CD4-positive, alpha-beta memory T cell (primary cell): ENCODE measurements at regions not wholly inside any gene's neighbourhood (a gene's known extent, or its start where the extent isn't known, plus 50 kb on each side); places are given as distances from the start of the nearest gene placed in this dataset.
A peak's percentile ranks its signal among the peaks of the same experiment; 100 is the strongest.
"Not testable (repeated sequence)": the region's sequence is repeated elsewhere in the genome, so short reads cannot be mapped to it uniquely, and the experiment has no call there.

Experiments
- CTCF ChIA-PET: fragments of 350-600 bp; sonication (Branson Sonifier 250); formaldehyde crosslinking; loops from one replicate; lab custom pipeline; 2021; ENCODE audit warnings: inconsistent platforms; ENCODE audit not compliant: partially characterized antibody; lab: Charles Lee
- POLR2A ChIA-PET: fragments of 350-600 bp; sonication (Branson Sonifier 250); formaldehyde crosslinking; loops from one replicate; lab custom pipeline; 2021; ENCODE audit not compliant: partially characterized antibody; lab: Charles Lee
- DNase-seq, 5 donors: peaks; one replicate each; pipeline versions ENCODE4 v3.0.0 to v3.0.0-alpha.2; 2020 to 2022; ENCODE audit warnings: mixed read lengths in 1 of 5
- H3K27ac ChIP-seq: one replicate; pipeline ENCODE4 v1.7.0; 2013; ENCODE audit warnings: low read depth, low read length
- H3K27me3 ChIP-seq: 2 replicates; pipeline ENCODE4 v1.7.0; 2013; ENCODE audit warnings: mild to moderate bottlenecking, low read length, moderate library complexity; ENCODE audit not compliant: insufficient read depth
- H3K36me3 ChIP-seq: 2 replicates; pipeline ENCODE4 v1.7.0; 2013; ENCODE audit warnings: mild to moderate bottlenecking, low read length, moderate library complexity; ENCODE audit not compliant: insufficient read depth
- H3K4me1 ChIP-seq: 2 replicates; pipeline ENCODE4 v1.7.0; 2013; ENCODE audit warnings: mild to moderate bottlenecking, low read length, moderate library complexity; ENCODE audit not compliant: insufficient read depth
- H3K4me3 ChIP-seq, 2 donors: one replicate each; pipeline ENCODE4 v1.7.0; 2013; ENCODE audit warnings: low read length in 2 of 2, mild to moderate bottlenecking in 1 of 2
- H3K9me3 ChIP-seq, 2 donors: one replicate each; pipeline ENCODE4 v1.7.0; 2013; ENCODE audit warnings: low read length in 2 of 2, control low read depth in 1 of 2; ENCODE audit not compliant: control insufficient read depth in 1 of 2
- H3K27ac Mint-ChIP-seq, 7 donors: one replicate each; pipeline ENCODE4 v1.8.0; 2020 to 2021; ENCODE audit warnings: mixed read lengths in 7 of 7, mild to moderate bottlenecking in 6 of 7, inconsistent platforms in 3 of 7, moderate library complexity in 3 of 7
- H3K27me3 Mint-ChIP-seq, 2 donors: one replicate each; pipeline ENCODE4 v1.8.0; 2020 to 2021; ENCODE audit warnings: mixed read lengths in 2 of 2
- H3K36me3 Mint-ChIP-seq, 2 donors: one replicate each; pipeline ENCODE4 v1.8.0; 2020 to 2021; ENCODE audit warnings: mixed read lengths in 2 of 2, inconsistent platforms in 1 of 2, mild to moderate bottlenecking in 1 of 2
- H3K4me1 Mint-ChIP-seq, 4 donors: one replicate each; pipeline ENCODE4 v1.8.0; 2020 to 2021; ENCODE audit warnings: mixed read lengths in 4 of 4, mild to moderate bottlenecking in 1 of 4
- H3K4me3 Mint-ChIP-seq, 8 donors: one replicate each; pipeline ENCODE4 v1.8.0; 2020 to 2021; ENCODE audit warnings: mixed read lengths in 8 of 8, mild to moderate bottlenecking in 7 of 8, moderate library complexity in 6 of 8, inconsistent platforms in 3 of 8
- H3K9me3 Mint-ChIP-seq, 8 donors: one replicate each; pipeline ENCODE4 v1.8.0; 2020 to 2021; ENCODE audit warnings: mixed read lengths in 8 of 8, mild to moderate bottlenecking in 5 of 8, inconsistent platforms in 3 of 8, moderate library complexity in 1 of 8
- intact Hi-C: fragments of 100-400 bp; cut with micrococcal nuclease; formaldehyde crosslinking; loops from one replicate; pipeline ENCODE4 v1.15.1; 2023

DNA sequence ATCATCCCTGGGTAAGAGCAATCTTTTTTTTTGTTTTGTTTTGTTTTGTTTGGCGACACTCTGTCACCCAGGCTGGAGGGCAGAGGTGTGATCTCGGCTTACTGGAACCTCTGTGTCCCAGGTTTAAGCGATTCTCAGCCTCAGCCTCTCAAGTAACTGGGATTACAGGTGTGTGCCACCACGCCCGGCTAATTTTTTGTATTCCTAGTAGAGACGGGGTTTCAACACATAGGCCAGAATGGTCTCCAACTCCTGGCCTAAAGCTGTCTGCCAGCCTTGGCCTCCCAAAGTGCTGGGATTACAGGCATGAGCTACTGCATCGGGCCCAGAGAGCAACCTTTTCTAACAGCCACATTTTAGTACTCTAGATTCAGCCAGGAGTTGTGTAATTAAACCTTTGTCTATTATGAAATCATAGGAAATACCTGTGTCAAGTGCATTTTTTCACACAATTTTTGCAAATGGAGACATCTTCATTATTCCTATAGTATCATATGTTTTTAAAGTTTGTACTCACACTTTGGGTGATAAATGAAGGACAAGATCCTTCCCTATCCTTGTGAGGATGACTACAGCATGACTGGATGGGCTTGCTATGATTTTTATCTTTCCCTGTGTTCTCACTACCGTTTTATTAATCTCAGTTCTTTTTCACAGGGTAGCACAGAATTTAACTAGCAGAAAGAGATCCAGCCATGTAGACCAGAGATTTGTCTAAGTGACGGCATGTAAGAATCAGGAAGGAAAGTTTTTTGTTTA is 82.6 kb downstream of the OR2B2 start:
- H3K36me3 ChIP-seq = no peaks in the 10 kb centered on the region
- peaks cover 32% of the 10 kb centered on the region for H3K4me1 ChIP-seq
- H3K27me3 ChIP-seq = no peaks in the 10 kb centered on the region
- no peak overlapping the region for H3K4me3 ChIP-seq
- ChIA-PET POLR2A (interaction anchor here (1.2 to 11.9 kb wide), 14 partner anchors 7 to 1808 kb away, joined by 3 to 1261 read pairs (median 10); a partner anchor contains a TSS), CTCF (interaction anchor here (1.0 to 1.2 kb wide), 3 partner anchors 15 to 1804 kb away, joined by 3 read pairs; a partner anchor contains a TSS)
- Mint-ChIP-seq H3K27me3 (no peaks in the 10 kb centered on the region), H3K27ac (peak overlapping the region; percentile 89 to 98 (median 94)), H3K36me3 (no peaks in the 10 kb centered on the region), H3K9me3 (peaks cover 0 to 3% (median 0%) of the 10 kb centered on the region in 8 donors), H3K4me3 (peak overlapping the region in 7 of 8 donors; percentile 17 to 94 (median 76)), H3K4me1 (peaks cover 21 to 48% (median 33%) of the 10 kb centered on the region in 4 donors)
- H3K9me3 ChIP-seq = no peaks in the 10 kb centered on the region
- DNase-seq = no peak
- H3K27ac ChIP-seq = peak overlapping the region; percentile 71
- intact Hi-C loops = loop anchor here (10.0 kb wide), 2 partner anchors 1545 to 1805 kb away; a partner anchor contains a TSS

- H3K9me3 ChIP-seq, H3K27ac ChIP-seq, H3K27me3 Mint-ChIP-seq, CTCF ChIA-PET, H3K27ac Mint-ChIP-seq, H3K9me3 Mint-ChIP-seq, H3K4me3 ChIP-seq, H3K27me3 ChIP-seq, H3K36me3 ChIP-seq, H3K36me3 Mint-ChIP-seq, H3K4me3 Mint-ChIP-seq, DNase-seq, intact Hi-C loops, POLR2A ChIA-PET: not testable (repeated sequence)
- H3K4me1 Mint-ChIP-seq = peaks cover 25 to 59% (median 41%) of the 10 kb centered on the region in 4 donors
- peaks cover 40% of the 10 kb centered on the region for H3K4me1 ChIP-seq
Observed at GRCh38 chr6:27827477-27827876, 84.7 kb downstream of the OR2B2 start.

DNA sequence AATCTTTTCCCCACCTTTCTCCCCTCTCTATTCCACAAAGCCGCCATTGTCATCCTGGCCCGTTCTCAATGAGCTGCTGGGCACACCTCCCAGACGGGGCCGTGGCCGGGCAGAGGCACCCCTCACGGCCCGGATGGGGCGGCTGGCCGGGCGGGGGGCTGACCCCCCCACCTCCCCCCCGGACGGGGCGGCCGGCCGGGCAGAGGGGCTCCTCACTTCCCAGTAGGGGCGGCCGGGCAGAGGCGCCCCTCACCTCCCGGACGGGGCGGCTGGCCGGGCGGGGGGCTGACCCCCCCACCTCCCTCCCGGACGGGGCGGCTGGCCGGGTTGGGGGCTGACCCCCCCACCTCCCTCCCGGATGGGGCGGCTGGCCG is 85.6 kb downstream of the OR2B2 start:
- H3K27me3 ChIP-seq, H3K9me3 Mint-ChIP-seq, H3K4me3 ChIP-seq, CTCF ChIA-PET, H3K27me3 Mint-ChIP-seq, POLR2A ChIA-PET, H3K36me3 Mint-ChIP-seq, H3K27ac ChIP-seq, H3K36me3 ChIP-seq, DNase-seq, intact Hi-C loops, H3K9me3 ChIP-seq: not testable (repeated sequence)
- H3K27ac Mint-ChIP-seq = peak overlapping the region in 1 of 7 donors; percentile 91
- H3K4me3 Mint-ChIP-seq = peak overlapping the region in 2 of 8 donors; percentile 38 to 58
- peaks cover 36% of the 10 kb centered on the region for H3K4me1 ChIP-seq
- peaks cover 24 to 57% (median 40%) of the 10 kb centered on the region in 4 donors for H3K4me1 Mint-ChIP-seq

- peaks cover 36% of the 10 kb centered on the region for H3K4me1 ChIP-seq
- Mint-ChIP-seq H3K4me3 (peak overlapping the region in 6 of 8 donors; percentile 17 to 58 (median 44)), H3K4me1 (peaks cover 23 to 51% (median 39%) of the 10 kb centered on the region in 4 donors), H3K27ac (peak overlapping the region in 5 of 7 donors; percentile 41 to 91 (median 48))
- H3K9me3 ChIP-seq, intact Hi-C loops, H3K27ac ChIP-seq, H3K36me3 ChIP-seq, H3K27me3 Mint-ChIP-seq, H3K36me3 Mint-ChIP-seq, H3K4me3 ChIP-seq, H3K9me3 Mint-ChIP-seq, DNase-seq, H3K27me3 ChIP-seq: not testable (repeated sequence)
- ChIA-PET POLR2A (interaction anchor here (1.4 to 9.1 kb wide), 10 partner anchors 9 to 1782 kb away, joined by 5 to 409 read pairs (median 47); a partner anchor contains a TSS), CTCF (interaction anchor here (1.3 to 5.9 kb wide), 3 partner anchors 16 to 69 kb away, joined by 4 to 52 read pairs (median 31); a partner anchor contains a TSS)
Observed at GRCh38 chr6:27825848-27826611, 86.2 kb downstream of the OR2B2 start.

DNA sequence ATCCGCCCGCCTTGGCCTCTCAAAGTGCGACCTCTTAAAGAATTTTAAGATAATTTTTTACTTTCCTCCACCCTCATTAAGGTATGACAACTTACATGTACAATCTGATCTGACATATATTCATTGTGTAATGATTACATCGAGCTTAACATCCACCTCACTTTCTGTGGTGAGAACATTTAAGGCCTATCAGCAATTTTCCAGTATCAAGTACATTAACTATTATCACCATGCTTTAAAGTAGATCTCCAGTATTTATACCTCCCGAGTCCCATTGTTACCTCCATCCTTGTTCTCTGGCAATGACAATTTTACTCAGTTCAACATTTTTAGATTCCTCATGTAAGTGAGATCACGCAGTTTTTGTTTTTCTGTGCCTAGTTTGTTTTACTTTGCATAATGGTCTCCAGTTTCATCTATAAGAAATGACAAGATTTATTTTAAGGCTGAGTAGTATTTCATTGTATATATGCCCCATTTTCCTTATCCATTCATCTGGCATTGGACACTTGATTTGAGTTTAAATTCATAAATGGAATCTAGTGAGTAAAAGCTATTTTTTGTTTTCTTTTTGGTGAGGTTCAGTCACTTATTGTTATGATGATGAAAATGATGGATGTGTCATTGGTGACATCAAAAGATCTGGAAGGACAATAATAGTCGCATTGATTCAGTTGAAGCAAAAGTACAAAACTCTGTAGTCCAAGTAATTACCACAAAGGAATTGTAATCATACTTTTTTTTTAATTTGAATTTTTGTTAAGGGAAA is 87.0 kb downstream of the OR2B2 start:
- Mint-ChIP-seq H3K27ac (peak overlapping the region; percentile 91 to 100 (median 98)), H3K27me3 (no peaks in the 10 kb centered on the region), H3K9me3 (peaks cover 0 to 7% (median 0%) of the 10 kb centered on the region in 8 donors), H3K4me3 (peak overlapping the region; percentile 88 to 98 (median 92)), H3K4me1 (peaks cover 16 to 43% (median 31%) of the 10 kb centered on the region in 4 donors), H3K36me3 (no peaks in the 10 kb centered on the region)
- H3K9me3 ChIP-seq = no peaks in the 10 kb centered on the region
- no peak for DNase-seq
- H3K4me1 ChIP-seq = peaks cover 29% of the 10 kb centered on the region
- H3K4me3 ChIP-seq = peak overlapping the region; percentile 62 to 79
- H3K27me3 ChIP-seq = no peaks in the 10 kb centered on the region
- H3K36me3 ChIP-seq = no peaks in the 10 kb centered on the region
- CTCF ChIA-PET = interaction anchor here (0.6 to 5.9 kb wide), 11 partner anchors 11 to 70 kb away, joined by 3 to 52 read pairs (median 7); a partner anchor contains a TSS
- peak overlapping the region; percentile 66 for H3K27ac ChIP-seq
- intact Hi-C loops = no loop called here
- POLR2A ChIA-PET = interaction anchor here (0.6 to 9.1 kb wide), 36 partner anchors 10 to 1808 kb away, joined by 3 to 409 read pairs (median 8); a partner anchor contains a TSS

- DNase-seq = peak; percentile 71 to 82 (median 81)
- Histone ChIP-seq H3K4me3 (peak overlapping the region; percentile 62 to 79), H3K27ac (peak overlapping the region; percentile 66), H3K4me1 (peaks cover 21% of the 10 kb centered on the region)
- intact Hi-C loops = loop anchor here (1.0 kb wide), 2 partner anchors 13 to 48 kb away; a partner anchor contains a TSS
- not testable (repeated sequence) for H3K9me3 ChIP-seq, H3K27me3 Mint-ChIP-seq, H3K36me3 Mint-ChIP-seq, H3K36me3 ChIP-seq, H3K27me3 ChIP-seq, H3K9me3 Mint-ChIP-seq
- CTCF ChIA-PET = interaction anchor here (0.6 to 5.9 kb wide), 12 partner anchors 10 to 70 kb away, joined by 3 to 52 read pairs (median 6); a partner anchor contains a TSS
- H3K27ac Mint-ChIP-seq = peak overlapping the region; percentile 91 to 100 (median 98)
- POLR2A ChIA-PET = interaction anchor here (0.6 to 9.1 kb wide), 42 partner anchors 10 to 1807 kb away, joined by 3 to 409 read pairs (median 6); partner anchors contain the start of gene HMGN4
- peaks cover 14 to 35% (median 25%) of the 10 kb centered on the region in 4 donors for H3K4me1 Mint-ChIP-seq
- H3K4me3 Mint-ChIP-seq = peak overlapping the region; percentile 88 to 98 (median 92)
Observed at GRCh38 chr6:27824211-27825024, 87.8 kb downstream of the OR2B2 start.
